NCI-H1436 (cell line): ENCODE measurements at regions not wholly inside any gene's neighbourhood (a gene's known extent, or its start where the extent isn't known, plus 50 kb on each side); places are given as distances from the start of the nearest gene placed in this dataset.

Source experiments
- DNase-seq: peaks from one replicate; lab custom pipeline; 2025; lab: John Stamatoyannopoulos, UW

DNA sequence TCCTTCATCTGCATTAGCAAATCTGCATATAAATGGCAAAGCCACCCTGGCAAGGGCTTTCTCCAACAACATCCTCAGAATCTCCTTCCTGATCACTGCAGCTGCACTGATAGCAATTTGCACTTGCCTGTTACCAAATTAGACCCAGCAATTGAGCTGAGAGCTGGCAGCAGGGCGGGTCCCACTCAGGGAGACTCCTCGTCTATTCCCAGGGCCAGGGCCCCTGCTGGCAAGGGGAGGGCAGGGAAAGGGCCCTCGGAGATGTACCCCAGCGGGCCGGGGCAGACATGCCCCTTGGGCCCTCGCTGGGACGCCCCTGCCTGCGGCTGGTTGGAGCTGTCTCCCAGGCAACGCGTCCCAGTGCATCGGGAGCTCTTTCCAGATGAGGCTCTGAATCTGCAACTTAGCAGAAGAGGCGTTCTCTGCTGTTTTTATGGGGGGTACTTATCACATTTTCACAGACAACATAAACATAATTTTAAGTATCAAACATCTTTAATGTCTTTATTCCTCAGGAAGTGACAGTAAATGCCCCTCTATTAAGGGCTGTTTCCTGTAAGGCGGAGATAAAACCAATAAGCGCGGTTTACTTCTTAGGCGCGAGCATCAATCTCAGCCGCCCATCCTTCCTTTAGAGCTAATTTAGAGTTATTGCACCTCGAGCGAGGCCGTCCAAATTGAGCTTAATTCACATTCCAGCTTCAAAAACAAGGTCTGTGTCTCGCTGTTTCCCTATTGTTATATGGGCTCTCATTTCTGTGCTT lies 249.0 kb upstream of the PPP2R2D start:
- DNase-seq, result peak; percentile 16

DNA sequence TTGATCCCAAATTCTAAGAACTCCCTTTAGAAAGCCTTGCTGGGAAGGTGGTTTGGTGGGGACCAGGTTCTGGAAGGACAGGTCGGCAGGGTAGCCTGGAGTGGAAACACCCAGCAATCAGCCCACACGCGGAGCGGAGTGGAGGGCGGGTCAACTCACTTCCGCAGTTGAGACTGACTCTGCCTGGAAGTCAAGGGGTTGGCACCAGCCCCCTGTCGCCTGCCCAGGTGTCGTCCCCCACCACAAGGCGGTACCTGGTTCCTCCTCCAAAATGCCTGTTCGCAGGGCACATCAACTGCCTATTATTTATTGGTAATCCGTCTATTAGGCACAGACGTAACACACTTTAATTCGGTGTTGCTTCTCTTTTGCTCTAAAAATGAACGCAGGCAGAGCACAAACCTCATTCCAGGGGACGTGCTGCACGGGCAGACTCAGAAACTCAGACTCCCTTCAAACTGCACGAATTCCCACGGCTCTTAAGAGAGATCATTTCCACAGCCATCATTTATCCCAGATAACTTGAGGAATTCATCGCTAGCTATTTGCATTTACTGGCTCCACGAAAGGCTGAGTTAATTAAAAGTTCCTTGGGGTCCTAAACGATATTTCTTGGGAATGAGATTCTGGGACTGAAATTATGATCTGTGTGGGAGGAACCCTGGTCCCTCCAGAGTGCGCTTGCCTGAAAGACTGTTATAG lies 248.2 kb upstream of the PPP2R2D start:
- no peak for DNase-seq

DNA sequence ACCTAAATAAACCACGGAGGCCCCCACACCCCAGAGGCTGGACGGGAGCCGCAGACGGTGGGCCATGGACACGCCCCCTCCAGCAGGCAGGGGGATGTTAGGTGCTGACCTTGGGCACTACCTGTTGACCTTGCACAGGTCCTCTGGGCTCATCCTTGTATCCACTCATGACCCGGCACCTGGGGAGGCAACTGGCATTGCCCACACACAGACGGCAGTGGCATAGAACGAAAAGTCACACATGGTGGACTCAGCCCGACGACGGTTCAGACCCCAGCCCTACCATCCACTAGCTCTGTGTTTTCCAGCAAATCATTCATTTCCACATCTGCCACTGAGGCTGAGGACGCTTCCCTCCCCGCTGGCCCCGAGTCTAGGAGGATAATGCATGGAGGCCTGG lies 247.7 kb upstream of the PPP2R2D start:
- DNase-seq, result no peak

DNA sequence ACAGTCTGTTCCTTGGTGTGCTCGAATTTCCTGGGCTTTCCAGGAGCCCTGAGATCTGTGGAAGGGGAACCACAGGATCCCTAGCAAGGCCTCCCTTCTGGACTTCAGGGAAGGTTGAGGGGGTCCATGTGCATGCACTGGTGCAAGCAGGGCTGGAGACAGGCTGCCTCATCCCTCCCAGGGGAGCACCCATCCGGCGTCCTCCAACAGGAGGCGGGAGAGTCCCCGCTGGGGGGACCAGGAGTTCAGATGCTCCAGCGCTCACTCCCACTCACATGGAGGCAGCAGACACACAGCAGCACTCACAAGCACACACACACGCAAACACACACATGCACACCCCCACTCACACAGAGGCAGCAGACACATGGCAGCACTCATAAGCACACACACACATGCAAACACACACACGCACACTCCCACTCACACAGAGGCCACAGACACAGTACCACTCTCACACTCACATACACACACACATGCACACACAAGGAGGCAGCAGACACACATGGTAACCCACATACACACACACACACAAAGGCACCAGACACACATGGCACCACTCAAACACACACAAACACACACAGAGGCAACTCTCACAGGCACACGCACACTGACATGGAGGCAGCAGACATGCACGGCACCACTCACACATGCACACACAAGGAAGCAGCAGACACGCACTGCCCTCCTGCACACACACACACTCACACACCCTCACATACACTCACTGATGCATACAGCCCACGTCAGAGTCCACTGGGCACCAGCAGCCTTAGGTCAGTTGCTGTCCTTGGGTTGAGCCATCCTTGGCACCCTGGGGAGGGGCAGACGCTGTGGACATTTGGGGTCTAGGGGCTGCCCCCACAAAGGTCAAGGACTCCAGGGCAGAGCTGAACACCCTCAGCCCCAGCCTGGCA lies 247.0 kb upstream of the PPP2R2D start:
- DNase-seq, result no peak

DNA sequence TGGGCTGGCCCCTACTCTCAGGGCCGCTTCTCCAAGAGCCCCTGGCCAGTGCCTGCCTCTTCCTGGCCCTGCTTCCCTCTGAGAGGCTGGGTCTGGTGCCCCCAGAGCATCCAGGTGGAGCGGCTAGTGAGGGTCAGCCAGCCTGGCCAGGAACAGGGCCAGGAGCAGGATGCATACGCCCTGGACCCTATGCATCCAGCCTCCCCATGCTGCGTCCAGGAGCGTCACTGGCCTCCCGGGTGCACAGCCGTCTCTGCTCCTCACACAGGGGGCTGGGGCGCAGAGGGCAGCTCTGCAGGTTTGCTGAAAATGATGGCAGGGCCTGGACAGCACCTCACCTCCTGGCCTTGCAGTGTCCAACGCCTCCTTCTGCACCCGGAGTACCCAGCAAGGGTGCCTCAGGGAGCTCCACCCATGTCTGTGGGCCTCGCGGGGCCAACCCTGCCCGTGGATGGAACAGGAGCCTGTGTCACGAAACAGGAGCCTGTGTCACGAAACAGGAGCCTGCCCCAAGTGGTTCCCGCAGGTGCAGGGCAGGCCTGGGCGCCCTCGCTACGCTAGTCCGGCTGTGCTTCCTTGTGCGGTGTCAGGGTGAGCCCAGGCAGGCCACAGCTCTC lies 246.2 kb upstream of the PPP2R2D start:
- DNase-seq, result no peak

DNA sequence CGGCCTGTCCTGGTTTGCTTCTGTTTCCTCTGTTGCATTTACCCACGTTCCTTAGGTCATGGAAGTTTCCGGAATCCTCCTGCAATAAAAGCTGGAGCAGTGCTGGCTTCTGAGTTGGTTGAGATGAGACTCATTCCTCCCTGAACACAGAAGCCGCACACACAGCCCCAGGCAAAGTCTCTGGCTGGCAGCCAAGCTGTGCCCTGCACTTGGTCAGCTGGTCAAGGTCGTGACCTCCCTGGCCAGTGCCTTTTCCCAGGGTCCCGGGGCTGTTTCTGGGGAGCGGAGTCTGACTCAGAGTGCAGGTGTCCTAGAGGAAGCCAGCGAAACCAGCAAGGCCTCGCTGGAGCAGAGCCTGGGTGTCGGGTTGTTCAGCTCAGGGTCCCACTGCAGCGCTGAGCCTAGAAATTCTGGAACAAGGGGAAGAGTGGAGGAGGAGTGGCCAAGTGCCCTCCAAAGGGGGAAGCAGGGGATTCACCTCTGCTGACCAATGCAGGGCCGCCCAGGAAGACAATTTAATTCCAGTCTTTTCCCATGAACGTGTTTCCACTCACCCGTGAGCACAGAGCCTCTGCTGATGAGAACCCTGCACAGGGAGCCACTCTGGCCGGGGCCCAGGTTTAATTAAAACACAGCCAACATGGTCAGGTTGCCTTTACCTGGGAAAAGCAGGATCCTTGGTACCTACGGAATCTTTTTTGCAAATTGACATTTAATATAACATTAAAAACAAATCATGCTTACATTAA lies 245.5 kb upstream of the PPP2R2D start:
- DNase-seq, result no peak

DNA sequence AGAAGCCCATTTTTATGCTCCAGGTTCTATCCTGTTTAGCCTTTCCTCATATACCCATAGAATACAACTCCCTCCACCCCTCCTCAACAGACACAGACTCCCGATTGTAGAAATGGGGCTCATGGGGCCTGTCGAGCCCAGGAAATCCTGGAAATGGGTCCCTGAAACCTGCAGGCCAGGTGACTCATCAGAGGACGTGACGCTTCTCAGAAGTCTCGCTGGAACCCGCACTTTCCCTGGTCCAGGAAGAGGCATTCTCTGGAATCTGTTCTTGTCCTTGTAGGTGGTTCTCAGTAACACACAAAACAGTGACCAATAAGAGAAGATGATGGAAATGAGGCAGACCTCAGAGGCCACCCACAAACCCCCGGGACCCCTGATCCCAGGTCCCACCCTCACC lies 244.8 kb upstream of the PPP2R2D start:
- no peak for DNase-seq

DNA sequence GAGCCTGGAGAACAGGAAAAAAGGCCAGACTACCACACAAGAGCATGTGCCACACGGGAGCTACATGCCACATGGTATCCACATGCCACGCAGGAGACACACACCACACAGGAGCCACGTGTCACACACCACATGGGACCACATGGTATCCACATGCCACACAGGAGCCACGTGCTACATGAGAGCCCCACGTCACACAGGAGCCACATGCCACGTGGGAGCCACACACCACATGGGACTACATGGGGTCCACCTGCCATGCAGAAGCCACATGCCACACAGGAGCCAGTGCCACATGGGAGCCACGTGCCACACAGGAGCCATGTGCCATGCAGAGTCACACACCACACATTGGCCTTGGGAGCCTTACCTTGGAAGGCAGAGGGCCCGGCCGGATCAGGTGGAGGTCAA lies 244.4 kb upstream of the PPP2R2D start:
- no peak for DNase-seq

DNA sequence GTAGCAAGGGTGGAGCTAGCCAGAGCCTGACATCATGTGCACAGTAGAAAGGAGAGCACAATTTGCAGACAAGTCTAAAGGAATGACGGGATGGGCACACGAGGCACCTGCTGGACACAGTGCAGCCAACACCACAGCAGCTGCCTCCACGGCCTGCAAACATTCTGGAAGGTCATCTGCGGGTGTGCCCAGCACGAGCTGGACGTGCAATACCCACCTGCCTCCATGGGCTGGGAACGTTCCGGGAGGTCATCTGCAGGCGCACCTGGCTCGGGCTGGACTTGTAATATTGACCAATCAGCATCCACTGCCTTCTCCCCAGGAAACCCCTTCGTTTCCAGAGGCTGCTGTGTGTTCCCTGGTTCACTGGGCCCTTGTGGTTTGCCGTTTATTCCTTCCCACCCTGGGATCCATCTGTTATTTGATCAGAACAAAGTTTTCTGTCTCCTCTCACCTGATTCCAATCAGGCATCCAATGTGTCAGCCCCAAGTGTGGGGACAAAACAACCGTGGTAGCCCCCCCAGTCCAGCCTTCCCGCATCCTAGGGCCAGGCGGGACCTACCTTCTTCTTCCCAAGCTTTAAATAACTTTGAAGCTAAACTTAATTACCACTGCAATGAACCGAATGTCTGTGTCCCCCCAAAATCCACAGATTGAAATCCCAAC lies 243.4 kb upstream of the PPP2R2D start:
- no peak for DNase-seq

DNA sequence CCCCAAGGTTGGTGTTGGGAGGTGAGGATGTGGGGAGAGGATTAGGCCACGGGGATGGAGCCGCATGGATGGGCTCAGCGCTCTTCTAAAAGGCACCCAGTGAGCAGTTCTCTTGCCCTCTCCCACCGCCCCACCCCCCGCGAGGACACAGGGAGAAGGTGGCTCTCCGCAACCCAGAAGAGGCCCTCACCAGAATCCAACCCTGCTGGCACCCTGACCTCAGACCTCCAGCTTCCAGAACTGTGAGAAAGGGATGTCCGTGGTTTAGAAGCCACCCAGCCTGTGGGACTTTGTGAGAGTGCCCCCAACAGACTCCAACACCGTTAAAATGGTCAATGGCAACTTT lies 242.8 kb upstream of the PPP2R2D start:
- no peak for DNase-seq

DNA sequence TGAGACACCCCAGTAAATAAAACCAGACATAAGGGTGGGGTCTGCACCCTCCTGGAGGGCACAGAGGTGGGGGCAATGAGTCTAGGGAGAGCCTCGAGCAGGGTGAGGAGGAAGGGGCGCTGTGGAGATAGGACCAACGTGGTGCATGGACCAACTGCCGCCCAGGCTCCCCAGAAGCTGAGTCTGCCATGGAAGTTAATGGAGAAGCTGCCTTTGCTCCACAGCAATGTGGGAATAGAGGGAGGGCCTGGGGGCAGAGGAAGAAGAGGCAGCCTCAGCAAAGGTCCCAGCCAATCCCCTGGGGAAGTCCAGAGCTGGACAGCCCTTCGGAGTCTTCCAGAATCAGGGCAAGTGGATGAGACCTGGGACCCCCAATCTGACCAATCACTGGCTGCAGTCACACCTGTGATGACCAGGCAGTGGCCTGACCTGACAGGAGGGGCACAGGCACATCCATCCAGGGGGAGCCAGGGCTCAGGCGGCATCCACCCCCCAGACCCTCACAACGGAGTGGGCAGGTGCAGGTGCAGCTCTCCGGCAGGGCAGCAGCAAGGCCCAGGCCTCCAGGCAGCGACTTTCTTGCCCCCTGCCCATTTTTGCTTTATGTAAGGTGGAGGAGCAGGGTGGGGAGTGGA lies 242.2 kb upstream of the PPP2R2D start:
- no peak for DNase-seq

DNA sequence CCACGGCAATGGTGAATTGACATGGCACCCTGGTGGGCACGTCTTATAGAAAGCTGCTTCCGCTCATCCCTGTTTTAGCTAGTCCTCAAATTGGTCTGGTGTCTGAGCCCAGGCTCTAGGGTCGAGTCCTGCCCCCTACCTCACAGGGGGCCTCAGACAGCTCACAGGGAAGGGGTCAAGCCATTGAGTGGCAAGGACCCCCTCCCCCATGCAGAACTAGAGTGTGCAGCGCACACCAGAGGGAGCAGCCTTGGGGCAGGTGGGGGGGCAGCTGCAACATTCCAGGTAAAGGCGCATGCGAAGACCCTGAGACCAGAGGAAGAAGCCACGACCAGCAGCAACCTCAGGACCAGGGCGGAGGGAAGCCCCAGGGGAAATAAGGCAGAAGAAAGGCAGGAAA lies 240.4 kb upstream of the PPP2R2D start:
- DNase-seq, result no peak

DNA sequence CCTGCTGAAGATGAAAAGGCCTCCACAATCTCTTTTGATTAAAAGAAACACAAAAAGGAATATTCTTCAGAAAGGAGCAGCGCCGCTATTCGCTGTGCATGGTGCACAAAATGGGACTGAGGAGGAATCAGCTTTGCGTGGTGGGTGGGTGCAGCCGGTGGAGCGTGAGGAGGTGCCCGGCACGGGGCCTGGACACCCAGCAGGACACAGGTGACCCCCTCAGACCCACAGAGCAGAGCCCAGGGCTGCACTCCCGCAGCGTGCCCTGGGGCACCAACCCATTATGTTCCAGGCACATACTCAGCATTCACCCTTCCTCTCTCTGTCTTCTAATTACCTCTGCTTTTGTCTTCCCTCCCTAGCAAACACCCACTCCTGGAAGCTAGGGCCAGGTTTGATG lies 238.0 kb upstream of the PPP2R2D start:
- DNase-seq, result no peak

DNA sequence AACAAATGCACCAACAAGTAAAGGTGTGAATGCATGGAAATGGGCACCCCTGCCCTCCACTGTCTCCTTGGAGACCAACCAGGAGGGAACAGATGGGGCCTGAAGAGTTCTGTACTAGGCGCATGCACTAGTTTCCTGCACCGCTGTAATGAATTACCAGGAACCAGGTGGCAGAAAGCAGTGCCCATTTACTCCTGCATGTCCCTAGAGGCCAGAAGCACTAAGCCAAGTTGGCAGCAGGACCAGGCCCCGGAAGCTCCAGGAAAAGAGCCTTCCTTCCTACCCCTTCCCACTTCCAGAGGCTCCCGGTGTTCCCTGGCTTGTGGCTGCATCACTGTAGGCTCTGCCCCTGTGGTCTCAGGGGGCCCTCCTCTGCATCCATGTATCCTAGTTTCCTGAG lies 237.5 kb upstream of the PPP2R2D start:
- DNase-seq, result no peak

DNA sequence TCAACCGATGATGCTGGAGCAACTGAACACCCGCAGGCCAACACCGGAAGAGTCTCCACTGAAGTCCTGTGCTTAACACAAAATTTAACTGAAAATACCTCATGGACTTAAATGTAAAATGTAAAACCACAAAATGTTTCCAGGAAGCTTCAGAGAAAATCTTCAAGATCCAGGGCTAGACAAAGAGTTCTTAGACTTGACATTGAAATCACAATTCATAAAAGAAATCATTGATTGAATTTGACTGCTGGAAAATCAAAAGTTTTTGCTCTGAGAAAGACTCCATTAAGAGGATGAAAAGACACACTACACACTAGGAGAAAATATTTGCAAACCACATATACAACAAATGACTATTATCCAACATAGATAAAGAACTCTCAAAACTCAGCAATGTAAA lies 234.7 kb upstream of the PPP2R2D start:
- DNase-seq, result no peak

DNA sequence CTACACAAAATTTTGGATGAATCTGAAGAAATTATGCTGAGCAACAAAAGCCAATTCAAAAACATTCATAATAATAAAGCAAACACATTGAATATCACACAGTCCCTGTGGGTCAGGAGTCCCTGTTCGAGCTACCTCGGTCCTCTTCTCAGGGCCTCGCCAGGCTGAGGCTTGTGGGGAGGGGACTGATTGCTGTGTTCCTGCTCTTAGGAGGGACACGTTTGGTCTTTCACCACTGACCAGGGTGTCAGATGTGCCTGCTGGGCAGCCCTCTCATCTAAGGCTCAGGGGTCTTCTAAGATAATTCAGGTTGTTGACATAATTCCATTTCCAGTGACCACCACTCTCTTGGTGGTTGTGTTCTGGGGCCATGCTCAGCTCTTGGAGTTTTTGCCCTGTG lies 233.8 kb upstream of the PPP2R2D start:
- no peak for DNase-seq

DNA sequence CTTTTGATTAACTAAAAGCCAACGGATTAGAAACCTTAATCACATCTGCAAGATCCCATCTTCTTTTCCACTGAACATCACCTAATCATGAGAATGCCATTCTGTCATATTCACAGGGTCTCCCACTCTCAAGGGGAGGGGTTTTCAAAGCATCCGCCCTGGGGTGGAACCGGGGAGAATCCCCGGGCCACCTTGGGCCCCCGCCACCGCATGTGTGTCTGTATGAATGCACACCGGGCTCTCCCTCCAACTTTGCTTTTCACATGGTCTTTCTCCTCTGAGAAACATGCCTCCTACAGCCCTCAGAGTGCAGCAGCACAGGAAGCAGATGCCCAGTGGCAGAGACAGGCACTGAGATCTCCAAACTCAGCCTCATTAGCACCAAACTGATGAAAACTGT lies 233.2 kb upstream of the PPP2R2D start:
- no peak for DNase-seq

DNA sequence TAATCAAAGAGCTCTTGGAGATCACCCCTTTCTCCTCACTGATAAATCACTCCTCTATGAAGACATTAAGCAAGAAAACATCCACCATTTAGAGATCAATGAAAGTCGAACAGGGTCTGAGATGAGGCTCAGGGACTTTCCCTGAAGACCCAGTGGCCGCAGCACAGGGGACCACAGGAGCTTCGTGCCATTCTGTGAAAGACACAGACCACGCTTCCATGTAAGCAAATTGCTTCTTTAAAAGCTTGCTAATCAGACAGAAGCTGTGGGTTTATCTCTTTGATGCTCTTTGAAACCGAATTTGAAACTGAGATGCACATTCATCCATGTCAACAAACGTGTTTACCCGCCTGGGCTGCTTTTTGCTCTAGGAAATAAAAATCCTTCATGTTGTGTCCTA lies 231.9 kb upstream of the PPP2R2D start:
- no peak for DNase-seq

DNA sequence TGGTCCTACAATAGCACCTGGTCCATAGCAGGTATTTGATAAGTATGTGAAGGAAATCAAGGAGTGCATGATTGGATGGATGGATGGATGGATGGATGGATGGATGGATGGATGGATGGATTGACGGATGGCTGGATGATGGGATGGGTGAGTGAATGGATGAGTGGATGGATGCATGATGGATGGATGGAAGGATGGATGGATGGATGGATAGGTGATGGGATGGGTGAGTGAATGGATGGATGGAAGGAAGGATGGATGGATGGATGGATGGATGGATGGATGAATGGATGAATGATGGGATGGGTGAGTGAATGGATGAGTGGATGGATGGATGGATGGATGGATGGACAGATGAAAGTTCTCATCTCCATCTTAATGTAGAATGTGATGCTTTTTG lies 231.0 kb upstream of the PPP2R2D start:
- DNase-seq, result no peak

DNA sequence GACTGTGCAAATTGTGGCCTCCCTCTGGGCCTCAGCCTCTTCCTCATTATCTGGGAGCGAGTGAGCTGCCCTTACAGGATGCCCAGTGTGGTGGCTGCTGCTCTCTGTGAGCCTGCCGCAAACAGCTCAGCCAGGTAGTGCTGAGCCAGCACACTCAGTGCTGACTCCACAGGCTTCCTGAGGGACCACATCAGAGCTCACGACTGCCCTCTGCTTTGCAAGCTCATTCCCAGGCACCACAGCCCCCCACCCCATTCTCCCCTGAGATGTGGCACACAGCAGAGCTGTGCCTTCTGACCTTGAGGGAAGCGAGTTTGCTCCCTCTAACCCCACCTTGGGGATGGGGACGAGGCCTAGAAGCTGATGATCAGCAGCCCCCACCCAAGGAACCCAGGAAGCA lies 230.5 kb upstream of the PPP2R2D start:
- no peak for DNase-seq

DNA sequence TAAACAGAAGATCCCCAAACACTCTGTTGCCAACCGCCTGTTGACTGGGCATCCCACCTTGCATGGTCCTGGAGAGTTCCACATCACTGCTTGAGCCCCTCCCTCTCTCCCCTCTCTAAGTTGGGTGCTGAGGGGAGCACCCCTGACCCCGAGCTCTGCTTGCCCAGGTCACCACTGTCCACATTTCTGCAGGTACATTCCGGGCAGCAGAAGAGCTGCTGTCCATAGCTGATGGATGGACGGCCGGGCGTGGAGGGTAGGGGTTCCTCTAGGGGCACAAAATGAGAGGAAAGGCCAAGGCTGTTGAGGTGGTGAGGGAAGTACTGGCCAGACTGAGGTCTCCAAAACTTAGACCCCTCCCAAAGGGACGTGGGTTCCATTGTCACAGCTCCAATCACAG lies 227.4 kb upstream of the PPP2R2D start:
- DNase-seq, result no peak
